K562 (cell line): ENCODE measurements at regions not wholly inside any gene's neighbourhood (a gene's known extent, or its start where the extent isn't known, plus 50 kb on each side); places are given as distances from the start of the nearest gene placed in this dataset.

Source experiments
- ATAC-seq: fragments of 200-7000 bp; cut with Tn5 transposase; 3 replicates; pipeline ENCODE4 v1.9.1; 2020; ENCODE audit warnings: moderate library complexity
- BruUV-seq: library from RNA; stranded (reverse); fragments of 400-500 nt; replicated peaks from 2 replicates; lab custom pipeline; 2021; lab: Mats Ljungman, UMichigan
- CTCF ChIA-PET: fragments of 300-600 bp; formaldehyde crosslinking; extraction: SDS; loops from one replicate; lab custom pipeline; 2021; ENCODE audit warnings: low intra/inter-chr PET ratio; lab: Yijun Ruan, JAX
- POLR2A ChIA-PET: fragments of 300-600, 350-650 bp; sonication (Branson Sonifier 250); formaldehyde crosslinking; extraction: SDS; loops from one replicate; lab custom pipeline; 2021; ENCODE audit warnings: antibody characterized with exemption, inconsistent platforms; lab: Yijun Ruan, JAX
- DNase-seq, 4 experiments: peaks; one replicate each; pipeline versions ENCODE4 v3.0.0 to v3.0.0-alpha.2; 2011 to 2018; ENCODE audit warnings: low spot score in 3 of 4, mixed read lengths in 3 of 4; ENCODE audit errors: extremely low read depth in 1 of 4
- FAIRE-seq: peaks from 2 replicates; lab custom pipeline; 2011; peaks lifted over from hg19 to GRCh38; lab: Jason Lieb, UNC
- H2AFZ ChIP-seq: 2 replicates; pipeline ENCODE4 v1.6.0; 2011; ENCODE audit warnings: low read depth, low read length, control low read depth, inconsistent platforms
- H3K27ac ChIP-seq: fragments of 200-600 bp; 3 replicates; pipeline ENCODE4 v1.8.0; 2011; ENCODE audit warnings: low read depth, mild to moderate bottlenecking, control low read depth, inconsistent platforms, low read length, moderate library complexity, mixed read lengths; ENCODE audit errors: extremely low read depth
- H3K27me3 ChIP-seq, 2 experiments: fragments of 300-600 bp in 1 of 2; 2 replicates in 1 of 2; 3 replicates in 1 of 2; pipeline versions ENCODE4 v1.6.0 to v1.8.0; 2011; ENCODE audit warnings: inconsistent platforms in 2 of 2, low read length in 2 of 2, mild to moderate bottlenecking in 1 of 2, mixed read lengths in 1 of 2, moderate library complexity in 1 of 2; ENCODE audit not compliant: control insufficient read depth in 2 of 2, insufficient read depth in 2 of 2
- H3K36me3 ChIP-seq: fragments of 300-600 bp; 3 replicates; pipeline ENCODE4 v1.8.0; 2011; ENCODE audit warnings: mild to moderate bottlenecking, low read length, inconsistent platforms; ENCODE audit not compliant: control insufficient read depth, insufficient read depth
- H3K4me1 ChIP-seq, 2 experiments: fragments of 200-600 bp in 1 of 2; replicated peaks in 1 of 2; 2 replicates in 1 of 2; 3 replicates in 1 of 2; pipeline versions ENCODE4 v1.5.1 to v1.8.0; 2011; ENCODE audit warnings: inconsistent platforms in 2 of 2, low read length in 2 of 2, mild to moderate bottlenecking in 1 of 2, mixed read lengths in 1 of 2, moderate library complexity in 1 of 2; ENCODE audit not compliant: control insufficient read depth in 2 of 2, insufficient read depth in 2 of 2
- H3K4me2 ChIP-seq: 2 replicates; pipeline ENCODE4 v1.6.1; 2011; ENCODE audit warnings: low read length, control low read depth, inconsistent platforms, mixed read lengths; ENCODE audit not compliant: insufficient read depth
- H3K4me3 ChIP-seq: fragments of 200-600 bp; sonication (generic), shearing (Covaris generic); 2 replicates; pipeline ENCODE4 v1.5.1; 2016; ENCODE audit warnings: control low read depth, inconsistent platforms
- H3K79me2 ChIP-seq: fragments of 200-600 bp; 3 replicates; pipeline ENCODE4 v1.8.0; 2011; ENCODE audit warnings: low read length, inconsistent platforms; ENCODE audit not compliant: control insufficient read depth, insufficient read depth
- H3K9ac ChIP-seq, 2 experiments: 2 replicates each; pipeline versions ENCODE4 v1.6.0 to v1.6.1; 2011; ENCODE audit warnings: low read depth in 2 of 2, low read length in 2 of 2, control low read depth in 1 of 2, inconsistent platforms in 1 of 2, mild to moderate bottlenecking in 1 of 2, mixed read lengths in 1 of 2; ENCODE audit not compliant: insufficient read depth in 1 of 2
- H3K9me1 ChIP-seq: one replicate; pipeline ENCODE4 v1.6.0; 2011; ENCODE audit warnings: inconsistent platforms, mild to moderate bottlenecking, low read length, moderate library complexity; ENCODE audit not compliant: control insufficient read depth, insufficient read depth
- H3K9me3 ChIP-seq: replicated peaks from 2 replicates; pipeline ENCODE4 v1.5.1; 2011; ENCODE audit warnings: low read depth, low read length, inconsistent platforms; ENCODE audit not compliant: control insufficient read depth, insufficient read depth
- H4K20me1 ChIP-seq: replicated peaks from 2 replicates; pipeline ENCODE4 v1.6.1; 2011; ENCODE audit warnings: low read length, inconsistent platforms, mixed read lengths; ENCODE audit not compliant: control insufficient read depth, insufficient read depth
- ARID1B ChIP-seq: fragments of 450-650 bp; IDR thresholded peaks from 2 replicates; pipeline ENCODE4 v1.6.1; 2016; ENCODE audit warnings: antibody characterized with exemption, mild to moderate bottlenecking, inconsistent platforms
- CEBPG ChIP-seq, 3 experiments: fragments of 200-800 bp in 1 of 3; sonication (Bioruptor generic) in 1 of 3; sonication (generic) in 1 of 3; formaldehyde crosslinking in 1 of 3; IDR thresholded peaks in 2 of 3; conservative IDR thresholded peaks in 1 of 3; 2 replicates each; pipeline versions ENCODE4 v1.6.1 to v1.8.0; 2016 to 2022; ENCODE audit warnings: missing compliant biosample characterization in 2 of 3, missing genetic modification characterization in 2 of 3, mild to moderate bottlenecking in 1 of 3, missing genetic modification reagents in 1 of 3
- DPF2 ChIP-seq: fragments of 450-650 bp; IDR thresholded peaks from 2 replicates; pipeline ENCODE4 v1.6.1; 2016
- FOXM1 ChIP-seq, 2 experiments: fragments of 450-650 bp in 1 of 2; sonication (generic) in 1 of 2; formaldehyde crosslinking in 1 of 2; IDR thresholded peaks; 2 replicates each; pipeline versions ENCODE4 v1.6.1 to v1.9.0; 2017 to 2022; ENCODE audit warnings: low read depth in 2 of 2, mild to moderate bottlenecking in 2 of 2, missing genetic modification reagents in 1 of 2, moderate library complexity in 1 of 2
- NCOA6 ChIP-seq: fragments of 450-650 bp; IDR thresholded peaks from 2 replicates; pipeline ENCODE4 v1.6.1; 2017; ENCODE audit warnings: mild to moderate bottlenecking
- PTRF ChIP-seq: fragments of 450-650 bp; IDR thresholded peaks from 2 replicates; pipeline ENCODE4 v1.6.1; 2016; ENCODE audit warnings: mild to moderate bottlenecking, missing genetic modification characterization, missing compliant biosample characterization
- STAT5A ChIP-seq: IDR thresholded peaks from 2 replicates; pipeline ENCODE4 v1.6.1; 2012; ENCODE audit warnings: low read length, inconsistent platforms, borderline replicate concordance
- ZNF316 ChIP-seq: fragments of 450-650 bp; IDR thresholded peaks from 2 replicates; pipeline ENCODE4 v1.6.1; 2016
- ZNF780A ChIP-seq: fragments of 250-450 bp; sonication (Bioruptor Pico); IDR thresholded peaks from 2 replicates; pipeline ENCODE4 v1.5.0; 2021; ENCODE audit warnings: mild to moderate bottlenecking
- WGBS: fragments of 100-300 bp; shearing (Covaris generic); methylation state at CpG from one replicate; pipeline ENCODE4 v1.1.6; 2016; ENCODE audit warnings: low coverage, mixed read lengths; ENCODE audit not compliant: insufficient coverage; ENCODE audit errors: missing lambda C conversion rate; 5-methylcytosine and 5-hydroxymethylcytosine counted together
- in situ Hi-C: fragments of 300-500 bp; cut with MboI; formaldehyde crosslinking; loops from 4 replicates; pipeline ENCODE4 v1.15.0; 2018; ENCODE audit warnings: inconsistent platforms, mixed read lengths
- intact Hi-C: fragments of 100-400 bp; cut with micrococcal nuclease; formaldehyde crosslinking; loops from 2 replicates; pipeline ENCODE4 v1.14.2; 2022
- TF ChIP-seq, protein P1 (sequence below): fragments of 450-650 bp; formaldehyde crosslinking; IDR thresholded peaks from 2 replicates; pipeline ENCODE4 v1.4.0; 2022; ENCODE audit warnings: mild to moderate bottlenecking, moderate library complexity
- TF ChIP-seq, protein P2 (sequence below): fragments of 200-800 bp; sonication (Bioruptor generic); IDR thresholded peaks from 2 replicates; pipeline ENCODE4 v1.6.1; 2016; ENCODE audit warnings: missing genetic modification characterization, missing compliant biosample characterization

DNA sequence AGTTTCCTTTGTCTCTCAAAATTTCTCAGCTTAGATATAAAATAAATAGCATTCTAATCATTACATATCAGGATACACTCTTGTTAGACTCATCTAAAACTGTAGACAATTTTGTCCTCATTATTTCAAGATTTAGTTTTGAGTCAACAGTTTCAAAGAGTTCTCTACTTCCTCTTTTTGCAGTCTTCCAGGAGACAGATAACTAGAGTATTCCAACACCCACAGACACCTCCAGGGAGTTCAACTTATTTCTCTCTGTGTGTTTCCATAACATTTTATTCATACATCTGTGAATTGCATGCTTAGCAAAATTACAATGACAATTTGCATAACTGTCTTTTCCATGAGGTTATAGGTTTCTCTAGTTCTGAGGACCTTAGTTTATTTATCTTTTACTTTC lies 166.6 kb upstream of the HNMT start:
- BruUV-seq = no TSS peak
- Histone ChIP-seq H3K9me3 (no peaks in the 10 kb centered on the region; the same call in 1 of the 2 replicates), H3K36me3 (no peaks in the 10 kb centered on the region), H3K27me3 (no peaks in the 10 kb centered on the region), H3K79me2 (no peaks in the 10 kb centered on the region), H3K4me2 (no peak overlapping the region), H4K20me1 (no peaks in the 10 kb centered on the region), H3K27ac (no peak overlapping the region), H3K4me1 (no peaks in the 10 kb centered on the region), H2AFZ (no peak overlapping the region), H3K4me3 (no peak overlapping the region), H3K9me1 (no peaks in the 10 kb centered on the region), H3K9ac (no peak overlapping the region)
- ATAC-seq = no peak
- DNase-seq = no peak
- no peak for TF ChIP-seq ZNF316
- no peak for TF ChIP-seq ARID1B
- TF ChIP-seq FOXM1 (IDR thresholded peaks at IDR 0.05; ENCODE audit: low read depth) = no peak
- no peak for TF ChIP-seq FOXM1 (CRISPR knock-in tag; IDR thresholded peaks at IDR 0.05; ENCODE audit: low read depth)
- no peak for TF ChIP-seq DPF2
- TF ChIP-seq PTRF (tag) = no peak
- in situ Hi-C loops = no loop called here
- CTCF ChIA-PET = no interaction called here
- FAIRE-seq = no peak
- POLR2A ChIA-PET = no interaction called here
- intact Hi-C loops = no loop called here

DNA sequence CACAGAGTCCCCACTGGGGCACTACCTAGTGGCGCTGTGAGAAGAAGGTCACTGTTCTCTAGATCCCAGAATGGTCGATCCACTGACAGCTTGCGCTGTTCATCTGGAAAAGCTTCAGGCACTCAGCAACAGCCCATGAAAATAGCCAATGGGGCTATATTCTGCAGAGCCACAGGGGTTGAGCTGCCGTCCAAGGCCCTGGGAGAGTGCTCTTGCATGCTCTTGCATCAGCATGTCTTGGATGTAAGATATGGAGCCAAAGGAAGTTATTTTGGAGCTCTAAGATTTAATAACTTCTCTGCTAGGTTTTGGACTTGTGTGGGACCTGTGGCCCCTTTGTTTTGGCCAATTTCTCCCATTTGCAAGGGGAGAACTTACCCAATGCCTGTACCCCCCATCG lies 164.7 kb upstream of the HNMT start:
- BruUV-seq = no TSS peak
- Histone ChIP-seq H4K20me1 (no peaks in the 10 kb centered on the region), H3K4me3 (no peak overlapping the region), H3K9me1 (no peaks in the 10 kb centered on the region), H3K79me2 (no peaks in the 10 kb centered on the region), H3K4me2 (no peak overlapping the region), H3K27me3 (no peaks in the 10 kb centered on the region), H3K27ac (no peak overlapping the region), H2AFZ (no peak overlapping the region), H3K9me3 (no peaks in the 10 kb centered on the region; the same call in 1 of the 2 replicates), H3K4me1 (no peaks in the 10 kb centered on the region), H3K36me3 (no peaks in the 10 kb centered on the region), H3K9ac (no peak overlapping the region)
- ChIA-PET POLR2A (no interaction called here), CTCF (no interaction called here)
- intact Hi-C loops = no loop called here
- WGBS = 1% methylated on average over 5 of the region's 5 CpGs
- no peak for FAIRE-seq
- in situ Hi-C loops = no loop called here
- no peak for DNase-seq
- no peak for ATAC-seq
- TF ChIP-seq, protein P1, sequence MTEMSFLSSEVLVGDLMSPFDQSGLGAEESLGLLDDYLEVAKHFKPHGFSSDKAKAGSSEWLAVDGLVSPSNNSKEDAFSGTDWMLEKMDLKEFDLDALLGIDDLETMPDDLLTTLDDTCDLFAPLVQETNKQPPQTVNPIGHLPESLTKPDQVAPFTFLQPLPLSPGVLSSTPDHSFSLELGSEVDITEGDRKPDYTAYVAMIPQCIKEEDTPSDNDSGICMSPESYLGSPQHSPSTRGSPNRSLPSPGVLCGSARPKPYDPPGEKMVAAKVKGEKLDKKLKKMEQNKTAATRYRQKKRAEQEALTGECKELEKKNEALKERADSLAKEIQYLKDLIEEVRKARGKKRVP (CRISPR knock-in tag) = peak; percentile 83
- TF ChIP-seq, protein P2, sequence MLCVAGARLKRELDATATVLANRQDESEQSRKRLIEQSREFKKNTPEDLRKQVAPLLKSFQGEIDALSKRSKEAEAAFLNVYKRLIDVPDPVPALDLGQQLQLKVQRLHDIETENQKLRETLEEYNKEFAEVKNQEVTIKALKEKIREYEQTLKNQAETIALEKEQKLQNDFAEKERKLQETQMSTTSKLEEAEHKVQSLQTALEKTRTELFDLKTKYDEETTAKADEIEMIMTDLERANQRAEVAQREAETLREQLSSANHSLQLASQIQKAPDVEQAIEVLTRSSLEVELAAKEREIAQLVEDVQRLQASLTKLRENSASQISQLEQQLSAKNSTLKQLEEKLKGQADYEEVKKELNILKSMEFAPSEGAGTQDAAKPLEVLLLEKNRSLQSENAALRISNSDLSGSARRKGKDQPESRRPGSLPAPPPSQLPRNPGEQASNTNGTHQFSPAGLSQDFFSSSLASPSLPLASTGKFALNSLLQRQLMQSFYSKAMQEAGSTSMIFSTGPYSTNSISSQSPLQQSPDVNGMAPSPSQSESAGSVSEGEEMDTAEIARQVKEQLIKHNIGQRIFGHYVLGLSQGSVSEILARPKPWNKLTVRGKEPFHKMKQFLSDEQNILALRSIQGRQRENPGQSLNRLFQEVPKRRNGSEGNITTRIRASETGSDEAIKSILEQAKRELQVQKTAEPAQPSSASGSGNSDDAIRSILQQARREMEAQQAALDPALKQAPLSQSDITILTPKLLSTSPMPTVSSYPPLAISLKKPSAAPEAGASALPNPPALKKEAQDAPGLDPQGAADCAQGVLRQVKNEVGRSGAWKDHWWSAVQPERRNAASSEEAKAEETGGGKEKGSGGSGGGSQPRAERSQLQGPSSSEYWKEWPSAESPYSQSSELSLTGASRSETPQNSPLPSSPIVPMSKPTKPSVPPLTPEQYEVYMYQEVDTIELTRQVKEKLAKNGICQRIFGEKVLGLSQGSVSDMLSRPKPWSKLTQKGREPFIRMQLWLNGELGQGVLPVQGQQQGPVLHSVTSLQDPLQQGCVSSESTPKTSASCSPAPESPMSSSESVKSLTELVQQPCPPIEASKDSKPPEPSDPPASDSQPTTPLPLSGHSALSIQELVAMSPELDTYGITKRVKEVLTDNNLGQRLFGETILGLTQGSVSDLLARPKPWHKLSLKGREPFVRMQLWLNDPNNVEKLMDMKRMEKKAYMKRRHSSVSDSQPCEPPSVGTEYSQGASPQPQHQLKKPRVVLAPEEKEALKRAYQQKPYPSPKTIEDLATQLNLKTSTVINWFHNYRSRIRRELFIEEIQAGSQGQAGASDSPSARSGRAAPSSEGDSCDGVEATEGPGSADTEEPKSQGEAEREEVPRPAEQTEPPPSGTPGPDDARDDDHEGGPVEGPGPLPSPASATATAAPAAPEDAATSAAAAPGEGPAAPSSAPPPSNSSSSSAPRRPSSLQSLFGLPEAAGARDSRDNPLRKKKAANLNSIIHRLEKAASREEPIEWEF (CRISPR knock-in tag) = no peak
- no peak for TF ChIP-seq STAT5A
- no peak for TF ChIP-seq NCOA6
- TF ChIP-seq CEBPG (CRISPR knock-in tag; IDR thresholded peaks at IDR 0.05) = peak; percentile 37; the same call in 1 of the 2 replicates
- peak; percentile 49 to 64; a peak in 3 of 4 replicates for TF ChIP-seq CEBPG (tag; conservative IDR thresholded peaks at IDR 0.05 in 1 of 2, IDR thresholded peaks at IDR 0.05 in 1 of 2)
- TF ChIP-seq ZNF780A = no peak
